NCI-H1436 treated with DMSO at 0.1 percent for 48 hours (cell line): ENCODE measurements at regions not wholly inside any gene's neighbourhood (a gene's known extent, or its start where the extent isn't known, plus 50 kb on each side); places are given as distances from the start of the nearest gene placed in this dataset.

Experiments
- DNase-seq: peaks from one replicate; lab custom pipeline; 2025; lab: John Stamatoyannopoulos, UW

DNA sequence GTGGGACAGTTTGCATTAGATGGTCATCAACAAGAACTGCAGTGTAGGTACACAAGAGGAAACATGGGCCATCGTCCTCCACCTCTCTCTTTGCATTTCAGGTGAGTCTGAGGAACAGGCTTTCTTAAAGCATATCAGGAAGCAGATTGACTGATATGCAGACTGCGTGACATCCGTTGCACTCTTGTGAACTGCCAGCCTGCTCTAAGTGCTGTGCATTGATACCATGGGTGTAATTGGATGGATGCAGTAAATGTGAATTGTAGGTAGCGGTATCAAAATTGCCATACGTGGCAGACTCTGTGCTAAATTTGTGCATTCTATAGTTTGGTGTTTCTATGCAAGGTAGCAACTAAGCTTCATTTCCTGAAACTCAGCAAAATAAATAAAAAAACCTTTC, 1008.3 kb downstream of the EFNB2 start:
- no peak for DNase-seq

DNA sequence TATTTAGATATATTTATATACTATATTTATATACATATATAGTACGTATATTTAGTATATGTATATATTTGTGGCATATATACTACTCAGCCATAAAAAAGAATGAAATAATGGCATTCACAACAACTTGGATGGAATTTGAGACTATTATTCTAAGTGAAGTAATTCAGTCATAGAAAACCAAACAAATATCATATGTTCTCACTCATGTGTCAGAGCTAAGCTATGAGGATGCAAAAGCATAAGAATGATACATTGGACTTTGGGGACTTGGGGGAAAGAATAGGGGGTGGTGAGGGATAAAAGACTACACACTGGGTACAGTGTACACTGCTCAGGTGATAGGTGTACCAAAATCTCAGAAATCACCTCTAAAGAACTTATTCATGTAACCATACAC, 1015.7 kb downstream of the EFNB2 start:
- DNase-seq: no peak

GRCh38 chr13:105518086-105518485, 1017.4 kb downstream of the EFNB2 start:
- no peak for DNase-seq

DNA sequence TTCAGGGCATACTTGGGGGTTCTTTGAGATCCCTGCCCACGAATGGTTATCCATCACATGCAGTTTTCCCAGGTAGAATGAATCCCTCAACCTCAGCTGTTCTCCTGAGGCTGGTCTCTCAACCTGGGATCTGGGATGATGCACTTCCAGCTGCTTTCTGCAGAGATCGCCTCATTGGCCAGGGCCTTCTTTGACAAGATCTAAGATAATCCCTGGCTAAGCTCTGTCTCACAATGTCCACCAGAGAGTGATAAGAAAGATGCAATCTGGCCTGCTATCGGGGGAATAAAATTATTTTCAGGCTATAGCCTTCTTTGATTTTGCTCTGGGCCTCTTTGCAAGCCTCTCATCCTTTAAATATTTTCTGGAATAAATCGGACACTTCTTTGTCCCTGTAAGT, 1021.1 kb downstream of the EFNB2 start:
- no peak for DNase-seq

- DNase-seq: no peak
Measured at GRCh38 chr13:105513448-105513847, 1022.0 kb downstream of the EFNB2 start.

- DNase-seq: no peak
Measured at GRCh38 chr13:105509981-105510762, 1025.3 kb downstream of the EFNB2 start.

DNA sequence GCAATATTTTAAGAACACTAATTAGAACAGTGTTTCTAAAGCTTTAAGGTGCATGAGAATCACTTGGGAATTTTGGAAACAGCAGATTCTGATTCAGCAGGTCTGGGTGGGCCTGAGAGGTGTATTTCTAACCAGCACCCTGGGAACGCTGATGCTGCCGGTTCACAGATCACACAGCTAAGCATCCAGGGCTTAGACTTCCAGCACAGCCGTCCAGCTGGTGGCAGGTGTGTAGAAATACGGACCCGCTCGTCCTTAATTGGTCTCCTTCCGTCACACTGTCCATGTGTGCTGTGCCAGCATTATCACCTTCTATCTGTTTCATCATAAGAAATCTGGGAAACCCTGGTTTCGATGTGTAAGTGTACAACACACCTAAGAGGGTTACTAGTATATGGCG, 1029.0 kb downstream of the EFNB2 start:
- DNase-seq: no peak

GRCh38 chr13:105502193-105502592, 1033.3 kb downstream of the EFNB2 start:
- DNase-seq: no peak

DNA sequence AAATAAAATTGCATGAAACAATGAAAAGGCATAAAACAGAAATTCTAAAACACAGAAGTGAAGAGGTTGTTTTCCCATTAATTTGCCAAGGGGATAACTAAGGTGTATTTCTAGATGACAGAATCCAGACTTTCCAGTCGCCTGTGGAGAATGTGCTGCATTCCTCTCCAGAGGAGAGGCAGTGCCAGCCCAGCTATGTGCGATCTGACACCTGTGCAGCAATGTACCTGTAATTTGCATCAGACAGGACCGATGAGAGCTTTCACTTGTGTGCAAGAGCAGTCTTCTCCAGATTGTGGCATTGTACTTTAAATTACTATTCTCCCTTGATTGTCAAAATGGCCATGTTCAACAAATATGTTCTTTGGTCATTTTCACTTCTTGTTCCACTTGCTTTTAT, 1037.9 kb downstream of the EFNB2 start:
- no peak for DNase-seq

- no peak for DNase-seq
Measured at GRCh38 chr13:105492216-105492615, 1043.2 kb downstream of the EFNB2 start.

GRCh38 chr13:105491345-105491744, 1044.1 kb downstream of the EFNB2 start:
- no peak for DNase-seq

- DNase-seq: no peak
Measured at GRCh38 chr13:105485081-105485480, 1050.4 kb downstream of the EFNB2 start.

DNA sequence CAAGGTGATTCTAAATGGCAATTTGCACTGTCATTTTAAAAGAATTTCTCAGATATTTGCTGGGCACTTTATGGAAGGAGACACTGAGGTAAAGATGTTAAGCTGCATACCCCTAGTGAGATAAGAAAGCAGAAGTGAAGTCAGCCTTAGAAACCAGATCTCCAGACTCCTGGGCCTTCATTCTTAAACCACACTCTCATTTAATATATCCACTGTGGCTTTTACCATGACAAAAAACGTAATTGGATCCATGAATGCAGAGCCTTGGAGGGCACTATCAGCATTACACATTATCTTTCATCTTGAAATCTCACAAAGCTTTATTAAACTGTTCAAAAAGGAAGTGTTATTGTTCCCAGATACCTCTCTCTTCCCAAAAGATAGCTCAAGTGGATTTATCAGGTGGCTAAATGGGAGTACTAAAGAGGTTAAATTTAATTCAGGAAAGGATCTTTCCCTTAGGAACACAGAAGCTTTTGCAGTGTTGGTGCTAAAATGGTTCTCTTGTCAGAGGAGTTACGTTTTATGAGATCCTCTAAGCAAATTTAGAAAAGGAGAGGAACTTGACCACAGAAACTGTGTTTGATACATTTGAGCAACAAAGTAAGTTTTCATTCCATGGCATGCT, 1060.4 kb downstream of the EFNB2 start:
- no peak for DNase-seq

DNA sequence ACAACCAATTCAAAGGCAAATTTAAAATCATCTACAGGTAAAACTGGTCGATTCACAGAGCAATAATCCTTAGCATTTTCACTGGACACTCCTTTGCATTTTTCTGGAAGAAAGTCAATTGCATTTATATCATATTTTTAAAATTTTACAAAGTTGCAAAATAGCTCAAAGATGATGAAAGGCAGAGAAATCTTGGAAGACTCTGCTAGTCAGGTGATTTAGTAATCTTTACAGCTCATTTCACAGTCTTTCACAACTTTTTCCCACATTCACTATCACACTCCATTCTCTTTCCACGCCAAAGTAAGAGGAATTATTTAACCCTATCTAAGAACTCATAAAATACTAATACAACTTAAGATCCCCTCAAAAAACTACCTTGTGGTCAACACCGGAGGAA, 1063.8 kb downstream of the EFNB2 start:
- DNase-seq: no peak

DNA sequence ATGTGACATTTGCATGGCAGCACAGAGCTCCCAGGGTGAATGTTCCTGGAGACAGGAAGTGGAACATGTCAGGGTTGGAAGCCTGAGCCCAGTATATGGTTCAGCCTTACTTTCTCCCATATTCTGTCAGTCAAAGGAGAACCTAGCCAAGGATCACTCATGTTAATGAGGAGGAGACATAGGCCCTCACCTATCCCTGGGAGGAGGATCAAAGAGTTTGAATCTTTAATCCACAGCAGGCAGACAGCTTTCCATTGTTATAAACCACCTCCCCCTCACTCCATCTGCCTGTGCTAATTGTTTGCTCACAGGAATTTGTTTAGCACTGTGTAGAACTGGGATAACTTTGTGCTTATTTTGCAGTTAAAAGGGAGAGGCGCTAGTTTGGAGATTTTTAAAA, 1069.1 kb downstream of the EFNB2 start:
- DNase-seq: no peak

- no peak for DNase-seq
Measured at GRCh38 chr13:105465745-105466144, 1069.7 kb downstream of the EFNB2 start, which contains the start of gene DAOA. Gene DAOA, plus strand, starts transcription at chr13:105466045.

DNA sequence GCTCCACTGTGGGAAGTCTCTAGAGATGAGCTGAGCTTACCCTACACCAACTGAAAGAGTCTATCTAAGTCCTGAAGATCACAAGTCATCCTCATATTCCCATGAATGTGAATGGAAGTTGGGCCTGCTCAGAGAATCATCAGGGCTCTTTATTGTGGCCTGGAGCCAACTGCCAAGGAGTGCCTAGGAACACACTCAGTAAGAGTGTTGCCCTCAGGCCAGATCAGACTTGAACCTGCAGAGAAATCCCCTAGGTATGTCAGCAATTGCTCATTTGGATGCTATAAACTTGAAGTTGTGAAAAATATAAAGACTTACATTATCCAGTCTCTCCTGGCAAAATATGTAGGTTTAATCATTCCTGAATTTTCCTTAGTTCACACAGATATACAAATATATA, 1070.2 kb downstream of the EFNB2 start:
- no peak for DNase-seq

- DNase-seq: no peak
Measured at GRCh38 chr13:105464249-105464648, 1071.2 kb downstream of the EFNB2 start.

DNA sequence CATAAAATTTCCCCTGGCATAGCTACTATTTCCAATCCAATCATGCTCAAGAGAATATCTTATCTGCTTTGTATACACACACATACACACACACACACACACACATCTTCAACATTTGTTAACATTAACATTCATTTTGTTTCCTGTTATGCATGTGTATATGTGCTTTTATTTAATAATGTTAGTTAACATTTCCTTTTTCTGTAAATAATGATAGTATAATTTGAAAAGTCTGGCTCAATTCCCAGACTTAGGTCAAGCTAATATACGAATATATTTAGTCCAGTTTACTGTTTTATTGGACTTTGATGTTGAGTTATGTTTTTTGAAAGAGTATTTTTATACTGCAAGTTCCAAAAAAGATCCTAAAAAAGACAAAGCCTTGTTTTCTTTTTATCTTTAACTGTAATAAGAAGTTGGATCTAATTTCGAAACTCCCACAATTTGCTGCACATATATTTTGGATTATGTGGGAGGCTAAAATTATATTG, 1072.4 kb downstream of the EFNB2 start:
- no peak for DNase-seq

DNA sequence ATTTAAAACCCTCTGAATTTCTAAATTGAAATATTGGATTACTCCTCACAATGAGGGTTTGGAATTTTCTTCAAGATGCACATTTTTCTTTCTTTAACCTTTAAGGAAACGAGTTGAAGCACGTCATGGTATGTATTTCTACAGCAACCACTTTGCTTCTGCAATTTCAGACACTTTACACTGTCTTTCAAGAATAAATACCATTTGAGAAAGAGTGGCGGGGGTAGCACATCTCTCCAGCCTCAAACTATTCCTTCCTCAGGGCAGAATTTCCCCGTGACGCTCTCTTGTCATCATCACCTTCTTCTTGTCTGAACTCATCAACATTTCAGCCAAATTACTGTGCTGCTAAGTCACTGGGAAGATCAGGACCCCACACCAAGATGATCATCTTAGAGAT, 1073.4 kb downstream of the EFNB2 start:
- no peak for DNase-seq

GRCh38 chr13:105452895-105453294, 1082.6 kb downstream of the EFNB2 start:
- DNase-seq: no peak

DNA sequence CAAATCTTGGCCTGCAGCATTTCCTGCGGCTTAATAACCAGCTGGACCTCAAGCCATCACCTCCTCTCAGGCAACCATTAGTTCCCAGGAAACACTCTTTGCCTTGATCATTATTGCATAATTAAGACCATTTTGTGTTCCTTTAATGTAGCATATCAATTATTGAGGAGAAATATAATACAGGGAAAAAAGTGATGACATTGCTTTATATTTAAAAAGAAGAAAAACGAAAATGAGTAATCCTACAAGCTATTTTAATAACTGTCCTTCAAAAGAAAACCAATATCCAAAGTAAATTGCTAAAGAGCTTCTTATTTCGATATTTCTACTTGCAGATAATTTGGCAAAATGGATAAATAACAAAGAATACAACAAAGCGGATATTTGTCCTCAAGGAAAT, 1084.7 kb downstream of the EFNB2 start:
- DNase-seq: no peak

GRCh38 chr13:105448811-105449210, 1086.7 kb downstream of the EFNB2 start:
- no peak for DNase-seq

- no peak for DNase-seq
Measured at GRCh38 chr13:105446197-105446596, 1089.3 kb downstream of the EFNB2 start.
